NCI-H524 (cell line): ENCODE measurements at regions not wholly inside any gene's neighbourhood (a gene's known extent, or its start where the extent isn't known, plus 50 kb on each side); places are given as distances from the start of the nearest gene placed in this dataset.

ENCODE experiments used
- DNase-seq, 2 experiments: peaks; one replicate each; lab custom pipeline; 2025; lab: John Stamatoyannopoulos, UW

DNA sequence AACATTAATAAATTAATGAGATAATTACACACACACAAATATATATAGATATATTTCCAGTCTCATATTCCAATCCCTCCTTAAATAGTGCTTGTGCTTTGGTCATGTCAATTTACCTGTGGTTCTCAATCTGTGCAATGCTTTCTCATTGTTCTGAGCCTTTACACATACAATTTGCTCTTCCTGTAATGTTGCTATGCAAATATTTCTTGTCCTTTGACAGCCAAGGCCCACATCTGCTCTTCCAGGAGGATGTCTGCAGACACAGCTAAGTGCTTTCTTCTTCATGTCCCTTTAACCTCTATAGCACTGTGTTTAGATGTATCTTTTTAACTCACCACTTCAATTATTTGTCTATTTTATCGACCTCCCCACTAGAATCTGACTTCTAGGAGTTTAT, 67.3 kb upstream of the RAPGEF2 start:
- DNase-seq = no peak

GRCh38 chr4:159038536-159038935, 64.3 kb upstream of the RAPGEF2 start:
- no peak for DNase-seq

DNA sequence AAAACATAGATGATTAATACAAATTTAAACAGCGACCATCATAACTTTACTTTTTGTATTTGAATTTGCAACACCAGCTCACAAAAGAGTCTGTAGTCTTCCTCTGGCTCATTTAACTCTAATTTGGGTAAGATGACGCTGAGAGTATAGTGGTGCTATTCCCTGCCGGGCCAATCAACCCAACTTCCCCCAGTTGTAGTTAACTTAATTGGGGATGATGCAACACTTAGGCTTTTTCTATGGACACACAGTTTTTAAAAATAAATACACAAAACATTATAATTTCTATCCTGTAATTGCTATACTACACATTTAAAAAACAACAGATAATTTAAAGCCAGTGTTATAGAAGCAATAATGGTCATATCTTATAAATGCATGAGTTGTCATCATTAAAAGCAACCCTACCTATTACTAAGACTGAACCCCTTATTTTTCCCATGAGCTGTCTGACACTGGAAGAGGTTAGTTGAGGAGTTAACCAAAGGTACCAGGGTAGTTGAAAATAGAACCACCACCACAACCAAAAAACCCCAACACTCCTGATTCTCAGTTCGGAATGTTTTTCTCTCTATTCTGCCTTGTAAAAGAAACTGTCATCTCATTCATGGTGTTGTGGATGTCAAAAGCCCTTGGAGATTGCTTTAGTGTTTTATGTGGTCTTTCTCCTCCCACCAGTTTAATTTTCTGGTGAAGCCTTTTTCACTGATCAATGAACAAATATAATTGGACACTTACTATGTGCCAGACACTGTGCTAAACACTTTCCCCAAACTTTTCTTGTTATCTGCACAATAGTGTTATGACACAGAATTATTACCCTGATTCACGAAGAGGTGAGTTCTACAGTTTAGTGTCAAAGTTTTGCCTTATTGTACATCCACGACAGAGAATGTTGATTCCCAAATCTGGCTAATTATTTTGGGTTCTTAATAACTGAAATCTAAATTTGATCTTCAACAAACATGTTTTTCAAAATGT, 61.5 kb upstream of the RAPGEF2 start:
- DNase-seq = no peak

DNA sequence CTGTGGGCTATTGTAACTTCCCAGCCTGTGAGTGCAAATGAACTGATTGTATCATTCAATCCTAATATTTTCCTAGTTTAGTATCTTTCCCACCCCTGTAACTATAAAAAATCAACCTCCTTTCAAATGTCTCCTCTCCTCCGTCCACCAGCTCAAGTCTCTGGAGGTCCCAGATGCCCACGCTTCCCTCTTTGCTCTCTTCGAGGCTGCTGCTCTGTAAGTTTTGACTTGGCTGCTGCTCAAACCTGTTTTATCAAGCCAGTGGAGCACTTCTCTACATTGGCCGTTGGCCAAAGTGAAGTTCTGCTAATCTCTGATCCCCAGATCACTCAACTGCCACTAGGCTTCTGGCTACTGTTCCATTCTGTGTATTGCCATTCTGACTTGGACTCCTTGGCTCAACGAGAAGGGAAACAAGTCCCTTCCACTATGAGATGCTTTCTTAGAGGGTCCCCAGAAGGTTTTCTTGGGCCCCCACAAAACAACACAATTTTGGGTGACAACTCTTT, 60.7 kb upstream of the RAPGEF2 start:
- peak; percentile 14 to 46 for DNase-seq

- DNase-seq = no peak
Measured at GRCh38 chr4:159042868-159043267, 60.0 kb upstream of the RAPGEF2 start.

- no peak for DNase-seq
Measured at GRCh38 chr4:159043861-159044260, 59.0 kb upstream of the RAPGEF2 start.

- no peak for DNase-seq
Measured at GRCh38 chr4:159045321-159045720, 57.6 kb upstream of the RAPGEF2 start.

DNA sequence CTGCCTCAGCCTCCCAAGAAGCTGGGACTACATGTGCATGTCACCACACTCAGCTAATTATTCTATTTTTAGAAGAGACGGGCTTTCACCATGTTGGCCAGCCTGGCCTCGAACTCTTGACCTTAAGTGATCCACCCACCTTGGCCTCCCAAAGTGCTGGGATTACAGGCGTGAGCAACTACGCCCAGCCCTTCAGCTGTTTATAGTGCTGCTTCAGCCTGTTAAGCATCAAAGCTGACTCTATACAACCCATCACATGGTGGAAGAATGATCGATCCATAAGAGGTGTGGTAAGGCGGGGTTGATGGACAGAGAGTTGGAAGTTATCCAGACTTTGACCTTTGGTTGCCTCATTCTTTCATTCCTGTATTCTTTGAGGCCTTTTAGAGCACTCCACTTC, 56.2 kb upstream of the RAPGEF2 start:
- DNase-seq = no peak

GRCh38 chr4:159047478-159048165, 55.3 kb upstream of the RAPGEF2 start:
- no peak for DNase-seq

DNA sequence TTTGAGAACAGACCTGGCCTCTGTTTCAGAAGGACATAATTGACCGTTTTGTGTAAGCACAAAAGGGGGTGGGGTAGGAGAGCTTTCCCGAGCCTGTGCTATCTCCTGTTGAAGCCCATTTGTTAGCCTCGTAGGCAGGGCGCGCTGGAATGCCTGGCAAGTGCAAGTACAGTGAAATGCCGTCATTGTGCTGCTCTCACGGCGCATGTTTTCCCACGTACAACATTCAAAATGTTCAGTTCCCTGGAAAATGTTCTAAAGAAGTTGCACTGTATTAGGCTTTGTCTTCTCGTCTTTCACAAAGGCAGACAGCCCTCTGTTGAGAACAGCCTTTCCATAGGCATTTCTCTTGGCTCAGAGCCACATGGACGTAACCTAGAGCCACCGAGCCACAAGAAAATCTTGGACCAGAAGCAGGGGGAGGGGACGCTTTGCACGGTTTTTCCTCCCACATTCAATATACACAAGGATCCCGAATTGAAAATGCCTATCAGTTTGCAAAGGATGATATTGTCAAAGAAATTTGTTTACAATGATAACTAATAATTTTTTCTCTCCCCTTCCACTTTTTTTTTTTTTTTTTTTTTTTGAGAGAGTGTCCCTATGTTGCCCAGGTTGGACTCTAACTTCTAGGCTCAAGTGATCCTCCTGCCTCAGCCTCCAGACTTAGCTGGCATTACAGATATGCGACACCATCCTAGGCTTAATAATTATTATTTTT, 54.6 kb upstream of the RAPGEF2 start:
- no peak for DNase-seq

DNA sequence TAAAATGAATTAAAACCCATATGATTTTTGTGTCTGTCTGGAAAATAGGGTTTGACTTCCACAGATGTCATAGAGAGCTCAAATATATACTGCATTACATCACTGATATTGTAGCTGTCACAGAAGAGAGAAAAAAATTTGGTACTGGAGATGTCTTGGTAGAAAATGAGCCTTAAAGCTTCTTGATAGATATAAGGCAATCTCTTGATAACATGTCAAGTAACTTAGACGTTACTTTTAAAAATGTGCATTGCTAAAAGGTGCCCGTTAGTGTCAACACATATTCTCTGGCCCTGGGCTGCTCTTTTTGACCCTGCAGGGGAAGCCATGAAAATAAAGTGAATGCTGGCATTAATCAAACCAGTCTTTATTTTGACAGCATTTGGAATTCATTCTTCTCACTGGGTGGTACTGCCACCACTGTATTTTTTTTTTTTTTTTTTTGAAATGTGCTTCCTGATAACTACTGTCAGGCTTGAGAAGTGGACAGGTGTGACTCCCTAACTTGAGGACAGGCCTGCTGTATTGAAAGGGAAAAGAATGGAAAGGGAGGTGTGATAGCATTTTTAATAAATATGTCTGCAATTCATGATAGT, 53.0 kb upstream of the RAPGEF2 start:
- DNase-seq = no peak

DNA sequence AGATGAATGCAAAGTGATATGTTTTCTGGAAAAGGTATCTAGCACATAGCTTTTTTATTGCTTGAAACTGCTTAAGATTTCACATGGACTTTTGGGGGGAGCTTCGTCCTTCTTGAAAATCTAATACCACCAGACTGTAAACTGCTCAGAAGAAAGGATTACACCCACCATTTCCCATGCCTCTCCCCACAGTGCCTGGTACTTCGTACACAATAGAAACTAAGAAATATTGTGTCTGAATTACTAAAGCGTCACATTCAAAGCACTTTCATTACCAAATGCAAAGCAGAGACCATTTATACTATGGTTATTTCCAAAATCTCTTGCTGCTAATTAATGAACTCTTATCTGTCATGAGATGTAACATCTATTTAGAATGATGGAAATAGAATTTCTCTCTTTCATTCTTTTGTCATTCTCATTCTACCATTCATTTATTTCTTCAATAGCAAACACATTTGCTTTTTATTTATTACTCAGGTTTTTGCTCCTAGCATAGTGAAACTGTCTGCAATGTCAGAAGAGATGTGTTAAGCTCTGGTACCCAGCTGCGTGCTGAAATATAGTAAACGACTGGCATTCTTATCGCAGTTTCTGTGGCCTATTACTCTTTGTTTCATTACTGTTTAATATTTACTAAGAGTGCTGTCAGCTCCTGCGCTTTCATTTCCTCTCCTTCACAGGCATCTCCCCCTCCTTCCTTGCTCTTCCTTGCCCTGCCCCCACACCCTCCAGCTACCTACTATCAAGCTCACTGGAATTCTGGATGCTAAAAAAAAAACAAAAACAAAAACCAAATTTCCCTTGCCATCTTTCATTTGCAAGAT, 51.4 kb upstream of the RAPGEF2 start:
- no peak for DNase-seq

- no peak for DNase-seq
Measured at GRCh38 chr4:159052315-159052714, 50.6 kb upstream of the RAPGEF2 start.
